Endothelial cell of umbilical vein (primary cell): ENCODE measurements at regions not wholly inside any gene's neighbourhood (a gene's known extent, or its start where the extent isn't known, plus 50 kb on each side); places are given as distances from the start of the nearest gene placed in this dataset.

Experiments
- BruUV-seq: library from RNA; stranded (reverse); fragments of 400-500 nt; replicated peaks from 2 replicates; lab custom pipeline; 2021; lab: Mats Ljungman, UMichigan
- CTCF ChIA-PET: fragments of 300-600, 350-600 bp; sonication (Branson Sonifier 250); formaldehyde crosslinking; loops from one replicate; lab custom pipeline; 2021; ENCODE audit warnings: antibody characterized with exemption, inconsistent platforms; lab: Charles Lee
- POLR2A ChIA-PET: fragments of 300-600, 350-600 bp; sonication (Branson Sonifier 250); formaldehyde crosslinking; loops from one replicate; lab custom pipeline; 2021; ENCODE audit warnings: antibody characterized with exemption, inconsistent platforms; lab: Charles Lee
- DNase-seq: peaks from one replicate; pipeline ENCODE4 v3.0.0-alpha.2; 2011; ENCODE audit warnings: low read depth, low spot score
- FAIRE-seq: peaks from 2 replicates; lab custom pipeline; 2011; peaks lifted over from hg19 to GRCh38; lab: Jason Lieb, UNC
- H2AFZ ChIP-seq: 2 replicates; pipeline ENCODE4 v1.6.0; 2012; ENCODE audit warnings: low read depth, low read length, control low read depth, inconsistent platforms
- H3K27ac ChIP-seq: 2 replicates; pipeline ENCODE4 v1.5.1; 2011; ENCODE audit warnings: low read depth, mild to moderate bottlenecking, control low read depth, low read length, moderate library complexity; ENCODE audit not compliant: insufficient read depth
- H3K27me3 ChIP-seq, 2 experiments: 2 replicates each; pipeline versions ENCODE4 v1.6.0 to v1.6.1; 2011; ENCODE audit warnings: low read length in 2 of 2, mixed read lengths in 1 of 2; ENCODE audit not compliant: control insufficient read depth in 2 of 2, insufficient read depth in 2 of 2
- H3K36me3 ChIP-seq, 2 experiments: 2 replicates in 1 of 2; 3 replicates in 1 of 2; pipeline ENCODE4 v1.5.1; 2011; ENCODE audit warnings: low read length in 2 of 2, mild to moderate bottlenecking in 1 of 2, moderate library complexity in 1 of 2; ENCODE audit not compliant: control insufficient read depth in 2 of 2, insufficient read depth in 2 of 2; ENCODE audit errors: extremely low read depth in 1 of 2
- H3K4me1 ChIP-seq: 3 replicates; pipeline ENCODE4 v1.5.1; 2011; ENCODE audit warnings: mild to moderate bottlenecking, low read length; ENCODE audit not compliant: control insufficient read depth, insufficient read depth; ENCODE audit errors: extremely low read depth
- H3K4me2 ChIP-seq: 2 replicates; pipeline ENCODE4 v1.6.1; 2011; ENCODE audit warnings: low read length, control low read depth, mixed read lengths; ENCODE audit not compliant: insufficient read depth
- H3K4me3 ChIP-seq, 3 experiments: fragments of 200-600 bp in 1 of 3; sonication (generic), shearing (Covaris generic) in 1 of 3; replicated peaks in 1 of 3; 2 replicates each; pipeline ENCODE4 v1.5.1; 2011 to 2016; ENCODE audit warnings: control low read depth in 3 of 3, low read length in 3 of 3, mild to moderate bottlenecking in 2 of 3, inconsistent platforms in 1 of 3, low read depth in 1 of 3, moderate library complexity in 1 of 3; ENCODE audit not compliant: insufficient read depth in 1 of 3
- H3K79me2 ChIP-seq: 2 replicates; pipeline ENCODE4 v1.6.0; 2012; ENCODE audit warnings: low read length, inconsistent platforms; ENCODE audit not compliant: control insufficient read depth, insufficient read depth
- H3K9ac ChIP-seq: replicated peaks from 2 replicates; pipeline ENCODE3; 2011; ENCODE audit warnings: low read length, control low read depth; ENCODE audit not compliant: insufficient read depth; ENCODE audit errors: extremely low read depth
- H3K9me1 ChIP-seq: replicated peaks from 3 replicates; pipeline ENCODE4 v1.6.0; 2011; ENCODE audit warnings: mild to moderate bottlenecking, low read length; ENCODE audit not compliant: control insufficient read depth, insufficient read depth; ENCODE audit errors: extremely low read depth
- H3K9me3 ChIP-seq: replicated peaks from 2 replicates; pipeline ENCODE4 v1.5.1; 2012; ENCODE audit warnings: low read length, inconsistent platforms; ENCODE audit not compliant: control insufficient read depth, insufficient read depth
- H4K20me1 ChIP-seq: replicated peaks from 2 replicates; pipeline ENCODE3; 2011; ENCODE audit warnings: mild to moderate bottlenecking, low read length; ENCODE audit not compliant: control insufficient read depth, insufficient read depth; ENCODE audit errors: extremely low read depth
- EZH2 ChIP-seq: IDR thresholded peaks from 2 replicates; pipeline ENCODE4 v1.6.1; 2012; ENCODE audit warnings: borderline replicate concordance, low read depth, mild to moderate bottlenecking, moderate library complexity, low read length, inconsistent platforms; ENCODE audit not compliant: severe bottlenecking
- FOS ChIP-seq: IDR thresholded peaks from 2 replicates; pipeline ENCODE4 v1.6.1; 2011; ENCODE audit warnings: mild to moderate bottlenecking, low read length, moderate library complexity, borderline replicate concordance; ENCODE audit not compliant: insufficient read depth
- GATA2 ChIP-seq: IDR thresholded peaks from 2 replicates; pipeline ENCODE4 v1.7.0; 2011; ENCODE audit warnings: low read depth, mild to moderate bottlenecking, moderate library complexity, mixed read lengths, low read length; ENCODE audit not compliant: insufficient read length, insufficient read depth
- JUN ChIP-seq: IDR thresholded peaks from 2 replicates; pipeline ENCODE4 v1.6.1; 2011; ENCODE audit warnings: borderline replicate concordance, low read depth; ENCODE audit not compliant: insufficient read length, insufficient read depth
- MYC ChIP-seq: IDR thresholded peaks from one replicate; pipeline ENCODE4 v1.6.1; 2011; ENCODE audit warnings: mild to moderate bottlenecking, low read depth, low read length
- POLR2A ChIP-seq: IDR thresholded peaks from 2 replicates; pipeline ENCODE4 v1.6.1; 2012; ENCODE audit warnings: low read depth, mild to moderate bottlenecking, control low read depth, low read length
- POLR2AphosphoS5 ChIP-seq: IDR thresholded peaks from 2 replicates; pipeline ENCODE4 v1.6.1; 2012; ENCODE audit warnings: low read depth, mild to moderate bottlenecking, control low read depth, low read length, moderate library complexity; ENCODE audit not compliant: insufficient read depth
- dilution Hi-C: fragments of 300-500 bp; cut with MboI; formaldehyde crosslinking; loops from one replicate; pipeline ENCODE4 v1.15.0; 2019; ENCODE audit warnings: low sequenced_read_pairs; ENCODE audit not compliant: extremely low pct_ligation_motif_present
- intact Hi-C: fragments of 100-400 bp; cut with micrococcal nuclease; formaldehyde crosslinking; loops from one replicate; pipeline ENCODE4 v1.10.0; 2022
- TF ChIP-seq, protein P1 (sequence below): IDR thresholded peaks from 2 replicates; pipeline ENCODE4 v1.6.1; 2011; ENCODE audit not compliant: insufficient read depth, insufficient read length
- TF ChIP-seq, protein P2 (sequence below), 2 donors: IDR thresholded peaks; 1 replicate in 1 of 2; 2 replicates in 1 of 2; pipeline ENCODE4 v1.5.1; 2011; ENCODE audit warnings: low read length in 2 of 2, mild to moderate bottlenecking in 2 of 2, moderate library complexity in 2 of 2, control low read depth in 1 of 2, inconsistent platforms in 1 of 2, low read depth in 1 of 2; ENCODE audit not compliant: insufficient read depth in 1 of 2; ENCODE audit errors: extremely low read depth in 1 of 2

DNA sequence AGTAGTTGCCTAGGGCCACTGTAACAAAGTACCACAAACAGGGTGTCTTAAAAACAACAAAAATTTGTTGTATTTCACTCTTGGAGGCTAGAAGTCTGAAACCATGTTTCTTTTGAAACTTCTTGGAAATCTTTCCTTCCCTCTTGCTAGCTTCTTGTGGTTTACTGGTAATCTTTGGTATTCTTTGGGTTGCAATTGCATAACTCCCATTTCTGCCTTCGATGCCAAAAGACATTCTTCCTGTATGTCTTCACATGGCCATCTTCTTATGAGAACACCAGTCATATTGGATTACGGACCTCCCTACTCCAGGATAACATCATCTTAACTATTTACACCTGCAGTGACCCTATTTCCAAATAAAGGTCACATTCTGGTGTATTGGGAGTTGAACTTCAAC is 357.4 kb downstream of the PPP1R3A start:
- CTCF ChIA-PET, result no interaction called here
- H2AFZ ChIP-seq, result no peak overlapping the region
- no peak for DNase-seq

More for the DNA sequence above, 357.4 kb downstream of the PPP1R3A start:
- Histone ChIP-seq H3K9me1 (no peaks in the 10 kb centered on the region), H3K4me3 (no peak overlapping the region), H3K4me1 (no peaks in the 10 kb centered on the region), H3K4me2 (no peak overlapping the region), H3K9ac (no peak overlapping the region), H3K79me2 (no peaks in the 10 kb centered on the region), H3K27me3 (no peaks in the 10 kb centered on the region), H3K36me3 (no peaks in the 10 kb centered on the region), H4K20me1 (no peaks in the 10 kb centered on the region), H3K9me3 (no peaks in the 10 kb centered on the region), H3K27ac (no peak overlapping the region)
- BruUV-seq, result no TSS peak
- intact Hi-C loops, result no loop called here
- TF ChIP-seq FOS, result no peak
- no peak for TF ChIP-seq MYC
- no peak for TF ChIP-seq JUN
- no peak for TF ChIP-seq POLR2A
- no peak for TF ChIP-seq POLR2AphosphoS5
- TF ChIP-seq, protein P1, sequence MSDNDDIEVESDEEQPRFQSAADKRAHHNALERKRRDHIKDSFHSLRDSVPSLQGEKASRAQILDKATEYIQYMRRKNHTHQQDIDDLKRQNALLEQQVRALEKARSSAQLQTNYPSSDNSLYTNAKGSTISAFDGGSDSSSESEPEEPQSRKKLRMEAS, result no peak
- TF ChIP-seq, protein P2, sequence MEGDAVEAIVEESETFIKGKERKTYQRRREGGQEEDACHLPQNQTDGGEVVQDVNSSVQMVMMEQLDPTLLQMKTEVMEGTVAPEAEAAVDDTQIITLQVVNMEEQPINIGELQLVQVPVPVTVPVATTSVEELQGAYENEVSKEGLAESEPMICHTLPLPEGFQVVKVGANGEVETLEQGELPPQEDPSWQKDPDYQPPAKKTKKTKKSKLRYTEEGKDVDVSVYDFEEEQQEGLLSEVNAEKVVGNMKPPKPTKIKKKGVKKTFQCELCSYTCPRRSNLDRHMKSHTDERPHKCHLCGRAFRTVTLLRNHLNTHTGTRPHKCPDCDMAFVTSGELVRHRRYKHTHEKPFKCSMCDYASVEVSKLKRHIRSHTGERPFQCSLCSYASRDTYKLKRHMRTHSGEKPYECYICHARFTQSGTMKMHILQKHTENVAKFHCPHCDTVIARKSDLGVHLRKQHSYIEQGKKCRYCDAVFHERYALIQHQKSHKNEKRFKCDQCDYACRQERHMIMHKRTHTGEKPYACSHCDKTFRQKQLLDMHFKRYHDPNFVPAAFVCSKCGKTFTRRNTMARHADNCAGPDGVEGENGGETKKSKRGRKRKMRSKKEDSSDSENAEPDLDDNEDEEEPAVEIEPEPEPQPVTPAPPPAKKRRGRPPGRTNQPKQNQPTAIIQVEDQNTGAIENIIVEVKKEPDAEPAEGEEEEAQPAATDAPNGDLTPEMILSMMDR (IDR thresholded peaks at IDR 0.05; ENCODE audit: extremely low read depth in 1 of 2, insufficient read depth in 1 of 2, low read depth in 1 of 2, low read length in 2 of 2), result no peak
- no peak for TF ChIP-seq EZH2
- TF ChIP-seq GATA2, result no peak
- FAIRE-seq, result no peak
- POLR2A ChIA-PET, result no interaction called here
- dilution Hi-C loops, result no loop called here
